GM21619 (cell line): ENCODE measurements at regions not wholly inside any gene's neighbourhood (a gene's known extent, or its start where the extent isn't known, plus 50 kb on each side); places are given as distances from the start of the nearest gene placed in this dataset.
"Not testable (repeated sequence)": the region's sequence is repeated elsewhere in the genome, so short reads cannot be mapped to it uniquely, and the experiment has no call there.

Experiments used
- ATAC-seq: cut with Tn5 transposase; IDR thresholded peaks from one replicate; pipeline ENCODE4 v1.9.1; 2021; ENCODE audit not compliant: unreplicated experiment

- ATAC-seq, result not testable (repeated sequence)
These were observed 189.4 kb downstream of the TTC6 start for GRCh38 chr14:37784827-37785223.

GRCh38 chr14:37785298-37785697 is 189.9 kb downstream of the TTC6 start:
- not testable (repeated sequence) for ATAC-seq

GRCh38 chr14:37786114-37786625 is 190.7 kb downstream of the TTC6 start:
- ATAC-seq, result not testable (repeated sequence)

GRCh38 chr14:37787879-37788494 is 192.6 kb downstream of the TTC6 start:
- ATAC-seq, result no peak

- no peak for ATAC-seq
These were observed 196.1 kb downstream of the TTC6 start for GRCh38 chr14:37791384-37792036.

- ATAC-seq, result no peak
These were observed 196.7 kb downstream of the TTC6 start for GRCh38 chr14:37792124-37792523.

- ATAC-seq, result no peak
These were observed 201.4 kb downstream of the TTC6 start for GRCh38 chr14:37796703-37797416.

GRCh38 chr14:37797675-37798074 is 202.2 kb downstream of the TTC6 start:
- ATAC-seq, result no peak

- ATAC-seq, result no peak
These were observed 212.3 kb downstream of the TTC6 start for GRCh38 chr14:37807722-37808121.

- ATAC-seq, result no peak
These were observed 214.8 kb downstream of the TTC6 start for GRCh38 chr14:37810094-37810801.

GRCh38 chr14:37813732-37814131 is 218.3 kb downstream of the TTC6 start:
- ATAC-seq, result no peak

- no peak for ATAC-seq
These were observed 220.7 kb downstream of the TTC6 start for GRCh38 chr14:37816135-37816534.

GRCh38 chr14:37816743-37817295 is 221.4 kb downstream of the TTC6 start:
- ATAC-seq, result no peak

- ATAC-seq, result no peak
These were observed 224.0 kb downstream of the TTC6 start for GRCh38 chr14:37819155-37820015.

- ATAC-seq, result not testable (repeated sequence)
These were observed 225.4 kb downstream of the TTC6 start for GRCh38 chr14:37820810-37821209.

GRCh38 chr14:37824939-37825712 is 229.7 kb downstream of the TTC6 start:
- ATAC-seq, result no peak

- ATAC-seq, result no peak
These were observed 231.4 kb downstream of the TTC6 start for GRCh38 chr14:37826869-37827268.

- ATAC-seq, result no peak
These were observed 234.8 kb downstream of the TTC6 start for GRCh38 chr14:37830271-37830670.

- no peak for ATAC-seq
These were observed 238.8 kb downstream of the TTC6 start for GRCh38 chr14:37834275-37834674.
